MM.1S (cell line): ENCODE measurements at regions not wholly inside any gene's neighbourhood (a gene's known extent, or its start where the extent isn't known, plus 50 kb on each side); places are given as distances from the start of the nearest gene placed in this dataset.

ENCODE experiments used
- DNase-seq: peaks from one replicate; pipeline ENCODE4 v3.0.0-alpha.2; 2015
- H2AFZ ChIP-seq: fragments of 300-600 bp; sonication (generic); 2 replicates; pipeline ENCODE4 v1.6.0; 2016; ENCODE audit warnings: antibody characterized with exemption, low read length
- H3F3A ChIP-seq: fragments of 300-600 bp; sonication (generic); 2 replicates; pipeline ENCODE4 v1.6.1; 2016; ENCODE audit warnings: mild to moderate bottlenecking, antibody characterized with exemption, low read length, moderate library complexity, mixed read lengths; ENCODE audit not compliant: insufficient read depth
- H3K27ac ChIP-seq: fragments of 300-600 bp; sonication (generic); 2 replicates; pipeline ENCODE4 v1.5.1; 2016; ENCODE audit warnings: mild to moderate bottlenecking, low read length
- H3K27me3 ChIP-seq: fragments of 300-600 bp; sonication (generic); replicated peaks from 2 replicates; pipeline ENCODE4 v1.6.0; 2016; ENCODE audit warnings: low read length; ENCODE audit not compliant: insufficient read depth
- H3K36me3 ChIP-seq: fragments of 300-600 bp; sonication (generic); replicated peaks from 2 replicates; pipeline ENCODE4 v1.6.1; 2016; ENCODE audit warnings: mild to moderate bottlenecking, low read length, mixed read lengths; ENCODE audit not compliant: insufficient read depth
- H3K4me1 ChIP-seq: fragments of 300-600 bp; sonication (generic); 2 replicates; pipeline ENCODE4 v1.6.1; 2016; ENCODE audit warnings: low read length, mixed read lengths
- H3K4me2 ChIP-seq: fragments of 300-600 bp; sonication (generic); 2 replicates; pipeline ENCODE4 v1.6.0; 2016; ENCODE audit warnings: low read depth, low read length
- H3K4me3 ChIP-seq: fragments of 300-600 bp; sonication (generic); 2 replicates; pipeline ENCODE4 v1.5.1; 2016; ENCODE audit warnings: low read length, mixed read lengths
- H3K79me2 ChIP-seq: fragments of 300-600 bp; sonication (generic); 2 replicates; pipeline ENCODE4 v1.6.1; 2016; ENCODE audit warnings: mixed run types, low read length, mixed read lengths
- H3K9ac ChIP-seq: fragments of 300-600 bp; sonication (generic); 2 replicates; pipeline ENCODE4 v1.6.1; 2016; ENCODE audit warnings: low read length, mixed read lengths
- H3K9me2 ChIP-seq: fragments of 300-600 bp; sonication (generic); replicated peaks from 2 replicates; pipeline ENCODE4 v1.6.1; 2016; ENCODE audit warnings: mild to moderate bottlenecking, low read length, mixed read lengths; ENCODE audit not compliant: insufficient read depth
- H3K9me3 ChIP-seq: fragments of 300-600 bp; sonication (generic); replicated peaks from 2 replicates; pipeline ENCODE4 v1.6.1; 2016; ENCODE audit warnings: mild to moderate bottlenecking, low read length, mixed read lengths; ENCODE audit not compliant: insufficient read depth
- H4K20me1 ChIP-seq: fragments of 300-600 bp; sonication (generic); 2 replicates; pipeline ENCODE4 v1.6.1; 2016; ENCODE audit warnings: mild to moderate bottlenecking, low read length, moderate library complexity, mixed read lengths; ENCODE audit not compliant: insufficient read depth
- CTCF ChIP-seq: fragments of 300-600 bp; sonication (generic); IDR thresholded peaks from 2 replicates; pipeline ENCODE4 v1.5.1; 2016; ENCODE audit warnings: antibody characterized with exemption, low read length, mixed read lengths
- EZH2 ChIP-seq: fragments of 300-600 bp; sonication (generic); optimal IDR thresholded peaks from 2 replicates; pipeline ENCODE3; 2017; ENCODE audit warnings: low read depth, mild to moderate bottlenecking, antibody characterized with exemption, low read length, mixed read lengths
- EZH2phosphoT487 ChIP-seq: fragments of 300-600 bp; sonication (generic); IDR thresholded peaks from 2 replicates; pipeline ENCODE4 v1.6.1; 2018; ENCODE audit warnings: antibody characterized with exemption, low read length

GRCh38 chr9:737400-738120, 103.9 kb upstream of the DMRT1 start:
- Histone ChIP-seq H3F3A (no peaks in the 10 kb centered on the region), H3K9ac (no peak overlapping the region), H3K9me2 (no peaks in the 10 kb centered on the region), H3K9me3 (no peaks in the 10 kb centered on the region), H2AFZ (no peak overlapping the region), H3K4me1 (no peaks in the 10 kb centered on the region), H3K4me2 (no peak overlapping the region), H3K27me3 (no peaks in the 10 kb centered on the region), H3K36me3 (peaks cover 12% of the 10 kb centered on the region; the same call in 1 of the 2 replicates), H3K4me3 (no peak overlapping the region), H4K20me1 (no peaks in the 10 kb centered on the region), H3K27ac (no peak overlapping the region), H3K79me2 (no peaks in the 10 kb centered on the region)
- no peak for DNase-seq
- TF ChIP-seq CTCF: no peak
- TF ChIP-seq EZH2phosphoT487: no peak
- no peak for TF ChIP-seq EZH2

- Histone ChIP-seq H4K20me1 (no peaks in the 10 kb centered on the region), H2AFZ (no peak overlapping the region), H3K4me3 (no peak overlapping the region), H3F3A (no peaks in the 10 kb centered on the region), H3K27me3 (no peaks in the 10 kb centered on the region), H3K36me3 (peaks cover 12% of the 10 kb centered on the region; the same call in 1 of the 2 replicates), H3K79me2 (no peaks in the 10 kb centered on the region), H3K9ac (no peak overlapping the region), H3K4me2 (no peak overlapping the region), H3K27ac (no peak overlapping the region), H3K9me3 (no peaks in the 10 kb centered on the region), H3K9me2 (no peaks in the 10 kb centered on the region), H3K4me1 (no peaks in the 10 kb centered on the region)
- no peak for DNase-seq
- TF ChIP-seq CTCF (no peak), EZH2phosphoT487 (no peak), EZH2 (no peak)
Measured at GRCh38 chr9:738209-738915, 103.1 kb upstream of the DMRT1 start.

- Histone ChIP-seq H3K9ac (no peak overlapping the region), H3K4me1 (no peaks in the 10 kb centered on the region), H3K79me2 (no peaks in the 10 kb centered on the region), H3K27me3 (no peaks in the 10 kb centered on the region), H4K20me1 (no peaks in the 10 kb centered on the region), H3K4me2 (no peak overlapping the region), H3K4me3 (no peak overlapping the region), H3K36me3 (peaks cover 12% of the 10 kb centered on the region; the same call in 1 of the 2 replicates), H3K9me3 (no peaks in the 10 kb centered on the region), H3K9me2 (no peaks in the 10 kb centered on the region), H3K27ac (no peak overlapping the region), H3F3A (no peaks in the 10 kb centered on the region), H2AFZ (no peak overlapping the region)
- DNase-seq: no peak
- TF ChIP-seq EZH2 (no peak), EZH2phosphoT487 (no peak), CTCF (no peak)
Measured at GRCh38 chr9:739362-739761, 102.1 kb upstream of the DMRT1 start.
